H9 (cell line): ENCODE measurements at regions not wholly inside any gene's neighbourhood (a gene's known extent, or its start where the extent isn't known, plus 50 kb on each side); places are given as distances from the start of the nearest gene placed in this dataset.

Experiments
- DNase-seq: peaks from one replicate; pipeline ENCODE4 v3.0.0-alpha.2; 2017
- H2AFZ ChIP-seq: one replicate; pipeline ENCODE4 v1.6.1; 2013; ENCODE audit warnings: mild to moderate bottlenecking, low read length, control low read depth, moderate library complexity
- H2AK5ac ChIP-seq: 2 replicates; pipeline ENCODE4 v1.6.1; 2013; ENCODE audit warnings: low read length, control low read depth, mixed read lengths; ENCODE audit not compliant: insufficient read length
- H2BK120ac ChIP-seq: one replicate; pipeline ENCODE4 v1.6.1; 2013; ENCODE audit warnings: low read depth, mild to moderate bottlenecking, low read length, control low read depth, inconsistent platforms; ENCODE audit not compliant: poor library complexity, severe bottlenecking
- H2BK12ac ChIP-seq: 2 replicates; pipeline ENCODE4 v1.6.1; 2013; ENCODE audit warnings: low read length, control low read depth, mixed read lengths, low read depth; ENCODE audit not compliant: insufficient read length
- H2BK15ac ChIP-seq: 2 replicates; pipeline ENCODE4 v1.6.1; 2013; ENCODE audit warnings: low read depth, low read length, control low read depth
- H2BK20ac ChIP-seq: one replicate; pipeline ENCODE4 v1.6.1; 2013; ENCODE audit warnings: low read depth, mild to moderate bottlenecking, low read length, control low read depth, inconsistent platforms; ENCODE audit not compliant: poor library complexity, severe bottlenecking
- H2BK5ac ChIP-seq: 2 replicates; pipeline ENCODE4 v1.6.1; 2013; ENCODE audit warnings: low read length, control low read depth, mixed read lengths; ENCODE audit not compliant: insufficient read length
- H3K14ac ChIP-seq: 2 replicates; pipeline ENCODE4 v1.6.1; 2013; ENCODE audit warnings: low read length, control low read depth; ENCODE audit not compliant: insufficient read depth
- H3K18ac ChIP-seq: 2 replicates; pipeline ENCODE4 v1.6.1; 2013; ENCODE audit warnings: low read depth, mild to moderate bottlenecking, mixed read lengths, low read length, control low read depth; ENCODE audit not compliant: insufficient read length
- H3K23ac ChIP-seq: 2 replicates; pipeline ENCODE4 v1.6.1; 2013; ENCODE audit warnings: low read length, control low read depth, mixed read lengths, low read depth; ENCODE audit not compliant: insufficient read length
- H3K23me2 ChIP-seq: 2 replicates; pipeline ENCODE4 v1.6.1; 2013; ENCODE audit warnings: low read depth, mild to moderate bottlenecking, mixed read lengths, low read length, control low read depth; ENCODE audit not compliant: insufficient read length, poor library complexity, severe bottlenecking
- H3K27ac ChIP-seq: 2 replicates; pipeline ENCODE4 v1.5.1; 2013; ENCODE audit warnings: low read length, control low read depth, mixed read lengths, low read depth; ENCODE audit not compliant: insufficient read length
- H3K27me3 ChIP-seq: 2 replicates; pipeline ENCODE4 v1.6.1; 2013; ENCODE audit warnings: low read length, control low read depth, inconsistent platforms; ENCODE audit not compliant: insufficient read depth
- H3K4ac ChIP-seq: 2 replicates; pipeline ENCODE4 v1.6.1; 2013; ENCODE audit warnings: low read depth, mild to moderate bottlenecking, control low read depth, inconsistent platforms, low read length, moderate library complexity
- H3K4me1 ChIP-seq: 2 replicates; pipeline ENCODE4 v1.6.1; 2013; ENCODE audit warnings: low read length, control low read depth, inconsistent platforms; ENCODE audit not compliant: insufficient read depth
- H3K4me2 ChIP-seq: 2 replicates; pipeline ENCODE4 v1.6.1; 2013; ENCODE audit warnings: low read length, control low read depth, mixed read lengths; ENCODE audit not compliant: insufficient read length, insufficient read depth
- H3K56ac ChIP-seq: 2 replicates; pipeline ENCODE4 v1.6.1; 2013; ENCODE audit warnings: low read depth, mild to moderate bottlenecking, mixed read lengths, low read length, control low read depth; ENCODE audit not compliant: insufficient read length
- H3K79me1 ChIP-seq: 2 replicates; pipeline ENCODE4 v1.6.1; 2013; ENCODE audit warnings: low read depth, mild to moderate bottlenecking, moderate library complexity, low read length, control low read depth, inconsistent platforms; ENCODE audit not compliant: insufficient read depth, poor library complexity, severe bottlenecking
- H3K79me2 ChIP-seq: 2 replicates; pipeline ENCODE4 v1.6.1; 2013; ENCODE audit warnings: low read length, control low read depth, inconsistent platforms; ENCODE audit not compliant: insufficient read depth
- H3K9ac ChIP-seq: 2 replicates; pipeline ENCODE4 v1.6.1; 2013; ENCODE audit warnings: low read length, control low read depth, mixed read lengths; ENCODE audit not compliant: insufficient read length; ENCODE audit errors: extremely low read depth
- H3K9me3 ChIP-seq: one replicate; pipeline ENCODE4 v1.6.1; 2013; ENCODE audit warnings: low read depth, low read length, inconsistent platforms; ENCODE audit not compliant: control insufficient read depth
- H3T11ph ChIP-seq: one replicate; pipeline ENCODE4 v1.6.1; 2013; ENCODE audit warnings: mild to moderate bottlenecking, low read length, control low read depth, inconsistent platforms
- H4K20me1 ChIP-seq: one replicate; pipeline ENCODE4 v1.6.1; 2013; ENCODE audit not compliant: control insufficient read depth, insufficient read length, insufficient read depth
- H4K5ac ChIP-seq: 2 replicates; pipeline ENCODE4 v1.6.1; 2013; ENCODE audit warnings: low read depth, mild to moderate bottlenecking, mixed read lengths, low read length, control low read depth; ENCODE audit not compliant: insufficient read length
- H4K8ac ChIP-seq: replicated peaks from 2 replicates; pipeline ENCODE4 v1.6.1; 2013; ENCODE audit warnings: low read length, control low read depth, mixed read lengths, low read depth; ENCODE audit not compliant: insufficient read length
- H4K91ac ChIP-seq: 2 replicates; pipeline ENCODE4 v1.6.1; 2013; ENCODE audit warnings: low read depth, mild to moderate bottlenecking, moderate library complexity, mixed read lengths, low read length, control low read depth; ENCODE audit not compliant: insufficient read length
- H3K27ac Mint-ChIP-seq, 3 experiments: 2 replicates in 2 of 3; 3 replicates in 1 of 3; pipeline ENCODE4 v1.8.0; 2020 to 2021; ENCODE audit warnings: mixed read lengths in 3 of 3, mild to moderate bottlenecking in 1 of 3, moderate library complexity in 1 of 3
- H3K27me3 Mint-ChIP-seq: 2 replicates; pipeline ENCODE4 v1.8.0; 2021; ENCODE audit warnings: low read depth, mild to moderate bottlenecking, moderate library complexity, mixed read lengths
- H3K36me3 Mint-ChIP-seq, 3 experiments: 2 replicates in 2 of 3; 3 replicates in 1 of 3; pipeline ENCODE4 v1.8.0; 2020 to 2021; ENCODE audit warnings: low read depth in 3 of 3, mixed read lengths in 3 of 3; ENCODE audit not compliant: insufficient read depth in 1 of 3
- H3K4me1 Mint-ChIP-seq, 2 experiments: 2 replicates each; pipeline ENCODE4 v1.8.0; 2020; ENCODE audit warnings: mixed read lengths in 2 of 2
- H3K4me3 Mint-ChIP-seq, 2 experiments: 2 replicates in 1 of 2; 3 replicates in 1 of 2; pipeline ENCODE4 v1.8.0; 2020 to 2021; ENCODE audit warnings: mild to moderate bottlenecking in 2 of 2, mixed read lengths in 2 of 2, moderate library complexity in 1 of 2
- H3K9me3 Mint-ChIP-seq, 2 experiments: 2 replicates in 1 of 2; 3 replicates in 1 of 2; pipeline ENCODE4 v1.8.0; 2020; ENCODE audit warnings: mild to moderate bottlenecking in 2 of 2, mixed read lengths in 2 of 2, moderate library complexity in 1 of 2
- WGBS: extraction: QIAGEN DNeasy Blood & Tissue Kit; methylation state at CpG from one replicate; pipeline ENCODE4 v1.1.7; 2013; ENCODE audit warnings: missing lambda C conversion rate, low lambda C conversion rate, mixed read lengths; ENCODE audit not compliant: insufficient read length; ENCODE audit errors: extremely low coverage; 5-methylcytosine and 5-hydroxymethylcytosine counted together
- TF ChIP-seq, protein P1 (sequence below): fragments of 200-600 bp; sonication (generic); conservative IDR thresholded peaks from 3 replicates; pipeline ENCODE4 v1.8.0; 2021; ENCODE audit warnings: antibody characterized with exemption, mild to moderate bottlenecking

- TF ChIP-seq, protein P1, sequence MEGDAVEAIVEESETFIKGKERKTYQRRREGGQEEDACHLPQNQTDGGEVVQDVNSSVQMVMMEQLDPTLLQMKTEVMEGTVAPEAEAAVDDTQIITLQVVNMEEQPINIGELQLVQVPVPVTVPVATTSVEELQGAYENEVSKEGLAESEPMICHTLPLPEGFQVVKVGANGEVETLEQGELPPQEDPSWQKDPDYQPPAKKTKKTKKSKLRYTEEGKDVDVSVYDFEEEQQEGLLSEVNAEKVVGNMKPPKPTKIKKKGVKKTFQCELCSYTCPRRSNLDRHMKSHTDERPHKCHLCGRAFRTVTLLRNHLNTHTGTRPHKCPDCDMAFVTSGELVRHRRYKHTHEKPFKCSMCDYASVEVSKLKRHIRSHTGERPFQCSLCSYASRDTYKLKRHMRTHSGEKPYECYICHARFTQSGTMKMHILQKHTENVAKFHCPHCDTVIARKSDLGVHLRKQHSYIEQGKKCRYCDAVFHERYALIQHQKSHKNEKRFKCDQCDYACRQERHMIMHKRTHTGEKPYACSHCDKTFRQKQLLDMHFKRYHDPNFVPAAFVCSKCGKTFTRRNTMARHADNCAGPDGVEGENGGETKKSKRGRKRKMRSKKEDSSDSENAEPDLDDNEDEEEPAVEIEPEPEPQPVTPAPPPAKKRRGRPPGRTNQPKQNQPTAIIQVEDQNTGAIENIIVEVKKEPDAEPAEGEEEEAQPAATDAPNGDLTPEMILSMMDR, result no peak
- Histone ChIP-seq H2BK15ac (no peak overlapping the region), H3K27ac (no peak overlapping the region), H3K9ac (no peak overlapping the region), H4K91ac (no peak overlapping the region), H3K56ac (no peak overlapping the region), H2BK12ac (no peak overlapping the region), H2AK5ac (no peak overlapping the region), H3K23me2 (no peaks in the 10 kb centered on the region), H3K79me1 (no peaks in the 10 kb centered on the region), H3T11ph (no peak overlapping the region), H3K27me3 (no peaks in the 10 kb centered on the region), H2BK20ac (no peak overlapping the region), H2AFZ (no peak overlapping the region), H2BK5ac (no peak overlapping the region), H4K5ac (no peak overlapping the region), H3K4me1 (no peaks in the 10 kb centered on the region; the same call in 1 of the 2 replicates), H3K18ac (no peak overlapping the region), H3K14ac (no peak overlapping the region; the same call in 1 of the 2 replicates), H2BK120ac (no peak overlapping the region), H4K8ac (no peak overlapping the region), H3K4me2 (no peak overlapping the region), H3K23ac (no peak overlapping the region), H3K79me2 (no peaks in the 10 kb centered on the region), H3K9me3 (no peaks in the 10 kb centered on the region), H3K4ac (no peak overlapping the region), H4K20me1 (no peaks in the 10 kb centered on the region)
- H3K36me3 Mint-ChIP-seq, result no peaks in the 10 kb centered on the region
- no peaks in the 10 kb centered on the region for H3K9me3 Mint-ChIP-seq
- H3K4me1 Mint-ChIP-seq, result peaks cover 20 to 41% of the 10 kb centered on the region in 2 experiments
- no CpG with 5 or more reads among the region's 29 CpGs for WGBS
- H3K27me3 Mint-ChIP-seq, result no peaks in the 10 kb centered on the region
- DNase-seq, result no peak
- peak overlapping the region in 2 of 3 experiments; percentile 49 to 79; a peak in 2 of 7 replicates for H3K27ac Mint-ChIP-seq
- H3K4me3 Mint-ChIP-seq, result no peak overlapping the region
Measured at GRCh38 chr22:48631288-48631863, 1196.3 kb downstream of the BRD1 start.
